WTC11 (cell line): ENCODE measurements at regions not wholly inside any gene's neighbourhood (a gene's known extent, or its start where the extent isn't known, plus 50 kb on each side); places are given as distances from the start of the nearest gene placed in this dataset.

Experiments used
- CBFB ChIP-seq: sonication (generic); formaldehyde crosslinking; IDR thresholded peaks from 2 replicates; pipeline ENCODE4 v1.8.1; 2022; ENCODE audit warnings: mild to moderate bottlenecking, low read depth, missing genetic modification reagents
- CDX4 ChIP-seq: fragments of 250-450 bp; sonication (Bioruptor Pico); IDR thresholded peaks from 2 replicates; pipeline ENCODE4 v1.9.0; 2021; ENCODE audit warnings: moderate library complexity, mild to moderate bottlenecking, inconsistent platforms, borderline replicate concordance
- JUN ChIP-seq: sonication (generic); formaldehyde crosslinking; IDR thresholded peaks from 2 replicates; pipeline ENCODE4 v1.8.0; 2023; ENCODE audit warnings: mild to moderate bottlenecking, missing genetic modification reagents
- ZNF219 ChIP-seq: sonication (generic); formaldehyde crosslinking; IDR thresholded peaks from 2 replicates; pipeline ENCODE4 v1.8.0; 2023; ENCODE audit warnings: missing genetic modification reagents, mild to moderate bottlenecking, borderline replicate concordance
- TF ChIP-seq, protein P1 (sequence below): fragments of 200-600 bp; IDR thresholded peaks from 2 replicates; pipeline ENCODE4 v1.8.0; 2022; ENCODE audit warnings: antibody characterized with exemption

DNA sequence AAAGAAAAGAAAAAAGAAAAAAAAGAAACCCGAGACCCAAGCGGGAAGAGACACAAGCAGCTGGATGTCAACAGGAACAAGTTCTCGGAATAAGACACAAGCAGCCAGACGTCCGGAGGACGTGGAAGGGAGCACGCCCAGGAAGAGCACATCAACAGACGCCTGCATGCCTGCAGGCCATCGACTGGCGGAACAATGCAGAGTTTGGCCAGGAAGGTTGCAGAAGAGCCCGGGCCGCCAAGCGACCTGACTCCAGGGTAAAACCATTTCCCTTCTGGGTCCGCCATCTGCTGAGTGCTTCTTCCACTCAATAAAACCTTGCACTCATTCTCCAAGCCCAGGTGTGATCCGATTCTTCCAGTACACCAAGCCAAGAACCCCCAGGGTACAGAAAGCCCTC, 95.6 kb upstream of the PRR32 start:
- TF ChIP-seq CBFB (CRISPR knock-in tag), result no peak
- TF ChIP-seq JUN (CRISPR knock-in tag), result no peak
- TF ChIP-seq, protein P1, sequence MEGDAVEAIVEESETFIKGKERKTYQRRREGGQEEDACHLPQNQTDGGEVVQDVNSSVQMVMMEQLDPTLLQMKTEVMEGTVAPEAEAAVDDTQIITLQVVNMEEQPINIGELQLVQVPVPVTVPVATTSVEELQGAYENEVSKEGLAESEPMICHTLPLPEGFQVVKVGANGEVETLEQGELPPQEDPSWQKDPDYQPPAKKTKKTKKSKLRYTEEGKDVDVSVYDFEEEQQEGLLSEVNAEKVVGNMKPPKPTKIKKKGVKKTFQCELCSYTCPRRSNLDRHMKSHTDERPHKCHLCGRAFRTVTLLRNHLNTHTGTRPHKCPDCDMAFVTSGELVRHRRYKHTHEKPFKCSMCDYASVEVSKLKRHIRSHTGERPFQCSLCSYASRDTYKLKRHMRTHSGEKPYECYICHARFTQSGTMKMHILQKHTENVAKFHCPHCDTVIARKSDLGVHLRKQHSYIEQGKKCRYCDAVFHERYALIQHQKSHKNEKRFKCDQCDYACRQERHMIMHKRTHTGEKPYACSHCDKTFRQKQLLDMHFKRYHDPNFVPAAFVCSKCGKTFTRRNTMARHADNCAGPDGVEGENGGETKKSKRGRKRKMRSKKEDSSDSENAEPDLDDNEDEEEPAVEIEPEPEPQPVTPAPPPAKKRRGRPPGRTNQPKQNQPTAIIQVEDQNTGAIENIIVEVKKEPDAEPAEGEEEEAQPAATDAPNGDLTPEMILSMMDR, result no peak
- TF ChIP-seq ZNF219 (CRISPR knock-in tag), result no peak
- TF ChIP-seq CDX4, result no peak
